Colonic mucosa (tissue), 4 donors: ENCODE measurements at regions not wholly inside any gene's neighbourhood (a gene's known extent, or its start where the extent isn't known, plus 50 kb on each side); places are given as distances from the start of the nearest gene placed in this dataset.
"Not testable (repeated sequence)": the region's sequence is repeated elsewhere in the genome, so short reads cannot be mapped to it uniquely, and the experiment has no call there.

ENCODE experiments used
- DNase-seq: peaks from one replicate; pipeline ENCODE4 v3.0.0-alpha.2; 2020
- H3K27ac ChIP-seq: fragments of 200-600 bp; one replicate; pipeline ENCODE4 v1.8.0; 2021
- H3K27me3 ChIP-seq: fragments of 200-600 bp; one replicate; pipeline ENCODE4 v1.8.0; 2021
- H3K36me3 ChIP-seq: fragments of 200-600 bp; one replicate; pipeline ENCODE4 v1.8.0; 2021
- H3K4me1 ChIP-seq: fragments of 200-600 bp; one replicate; pipeline ENCODE4 v1.8.0; 2021; ENCODE audit warnings: mild to moderate bottlenecking
- H3K4me3 ChIP-seq: fragments of 200-600 bp; one replicate; pipeline ENCODE4 v1.8.0; 2021
- H3K9ac ChIP-seq, 2 donors: one replicate each; pipeline ENCODE4 v1.7.0; 2013; ENCODE audit warnings: control low read depth in 2 of 2, low read depth in 2 of 2, low read length in 2 of 2
- H3K9me3 ChIP-seq: fragments of 200-600 bp; one replicate; pipeline ENCODE4 v1.8.0; 2021
- CTCF ChIP-seq: fragments of 200-600 bp; IDR thresholded peaks from one replicate; pipeline ENCODE4 v1.8.0; 2022; ENCODE audit warnings: antibody characterized with exemption, mild to moderate bottlenecking
- intact Hi-C: fragments of 100-400 bp; cut with DNase I; formaldehyde crosslinking; loops from one replicate; pipeline ENCODE4 v1.14.1; 2022
- donor health status: healthy.
- donor health status: DM: no; HTN: no; CAD: no.
- donor health status: DM: no; HTN: no; CAD: no.

- no peak for DNase-seq
- H3K36me3 ChIP-seq = no peaks in the 10 kb centered on the region
- intact Hi-C loops = no loop called here
- no peak for TF ChIP-seq CTCF
- no peaks in the 10 kb centered on the region for H3K27me3 ChIP-seq
- H3K27ac ChIP-seq = no peak overlapping the region
- no peak overlapping the region for H3K4me3 ChIP-seq
- H3K9me3 ChIP-seq = no peaks in the 10 kb centered on the region
- no peaks in the 10 kb centered on the region for H3K4me1 ChIP-seq
- H3K9ac ChIP-seq = no peak overlapping the region
Observed at GRCh38 chr4:115215935-115216334, 102.5 kb upstream of the NDST4 start.

- Histone ChIP-seq H3K27me3 (no peaks in the 10 kb centered on the region), H3K36me3 (no peaks in the 10 kb centered on the region), H3K4me1 (no peaks in the 10 kb centered on the region), H3K9me3 (no peaks in the 10 kb centered on the region), H3K4me3 (no peak overlapping the region), H3K9ac (no peak overlapping the region), H3K27ac (no peak overlapping the region)
- no peak for TF ChIP-seq CTCF
- intact Hi-C loops = no loop called here
- DNase-seq = no peak
Observed at GRCh38 chr4:115213716-115214115, 100.3 kb upstream of the NDST4 start.

- Histone ChIP-seq H3K4me1 (no peaks in the 10 kb centered on the region), H3K27ac (no peak overlapping the region), H3K4me3 (no peak overlapping the region), H3K9me3 (no peaks in the 10 kb centered on the region), H3K36me3 (no peaks in the 10 kb centered on the region), H3K27me3 (no peaks in the 10 kb centered on the region), H3K9ac (no peak overlapping the region)
- intact Hi-C loops = no loop called here
- no peak for TF ChIP-seq CTCF
- no peak for DNase-seq
Observed at GRCh38 chr4:115201042-115201330, 87.6 kb upstream of the NDST4 start.

GRCh38 chr4:115200201-115201041 lies 87.0 kb upstream of the NDST4 start:
- DNase-seq, H3K4me3 ChIP-seq, H3K27ac ChIP-seq, intact Hi-C loops, H3K27me3 ChIP-seq, H3K9ac ChIP-seq, H3K4me1 ChIP-seq, H3K36me3 ChIP-seq, H3K9me3 ChIP-seq: not testable (repeated sequence)

GRCh38 chr4:115194612-115195011 lies 81.2 kb upstream of the NDST4 start:
- H3K36me3 ChIP-seq, H3K9me3 ChIP-seq, H3K9ac ChIP-seq, H3K27me3 ChIP-seq, intact Hi-C loops, H3K27ac ChIP-seq, DNase-seq, H3K4me3 ChIP-seq, H3K4me1 ChIP-seq: not testable (repeated sequence)

GRCh38 chr4:115190529-115190928 lies 77.1 kb upstream of the NDST4 start:
- H3K4me3 ChIP-seq = no peak overlapping the region
- no peaks in the 10 kb centered on the region for H3K27me3 ChIP-seq
- no peaks in the 10 kb centered on the region for H3K9me3 ChIP-seq
- intact Hi-C loops = no loop called here
- no peak for TF ChIP-seq CTCF
- no peaks in the 10 kb centered on the region for H3K36me3 ChIP-seq
- DNase-seq = no peak
- H3K9ac ChIP-seq = no peak overlapping the region
- H3K27ac ChIP-seq = no peak overlapping the region
- no peaks in the 10 kb centered on the region for H3K4me1 ChIP-seq
